ENCODE measurements at regions not wholly inside any gene's neighbourhood (a gene's known extent, or its start where the extent isn't known, plus 50 kb on each side); places are given as distances from the start of the nearest gene placed in this dataset.

DNA sequence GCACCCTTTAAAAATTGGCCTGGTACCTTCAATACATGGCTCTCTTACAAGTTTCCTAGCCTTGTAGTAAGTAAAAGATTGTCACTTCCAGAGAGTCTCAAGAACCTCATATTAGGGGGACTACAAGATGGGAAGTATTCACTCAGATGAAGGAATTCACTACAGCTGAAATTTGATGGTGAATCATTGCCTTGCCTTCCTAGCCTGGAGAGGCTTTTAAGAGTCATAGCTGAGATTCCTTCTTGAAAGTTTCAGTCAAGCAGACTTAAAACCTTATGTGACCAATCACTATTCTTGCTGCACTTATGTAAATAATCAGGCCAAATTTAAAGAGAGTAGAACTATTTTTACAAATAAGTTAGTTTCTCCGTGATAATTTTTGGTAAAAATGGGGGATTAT is 451.6 kb downstream of the TRHDE start:
- H3K36me3 ChIP-seq (ENCODE audit: insufficient read depth in 1 of 2, low read depth in 1 of 2): no peaks in the 10 kb centered on the region
- H3K4me1 ChIP-seq: no peaks in the 10 kb centered on the region
- DNase-seq: no peak
- no peak overlapping the region for H3K27ac ChIP-seq
- H3K9me3 ChIP-seq: no peaks in the 10 kb centered on the region
- TF ChIP-seq, protein P1, sequence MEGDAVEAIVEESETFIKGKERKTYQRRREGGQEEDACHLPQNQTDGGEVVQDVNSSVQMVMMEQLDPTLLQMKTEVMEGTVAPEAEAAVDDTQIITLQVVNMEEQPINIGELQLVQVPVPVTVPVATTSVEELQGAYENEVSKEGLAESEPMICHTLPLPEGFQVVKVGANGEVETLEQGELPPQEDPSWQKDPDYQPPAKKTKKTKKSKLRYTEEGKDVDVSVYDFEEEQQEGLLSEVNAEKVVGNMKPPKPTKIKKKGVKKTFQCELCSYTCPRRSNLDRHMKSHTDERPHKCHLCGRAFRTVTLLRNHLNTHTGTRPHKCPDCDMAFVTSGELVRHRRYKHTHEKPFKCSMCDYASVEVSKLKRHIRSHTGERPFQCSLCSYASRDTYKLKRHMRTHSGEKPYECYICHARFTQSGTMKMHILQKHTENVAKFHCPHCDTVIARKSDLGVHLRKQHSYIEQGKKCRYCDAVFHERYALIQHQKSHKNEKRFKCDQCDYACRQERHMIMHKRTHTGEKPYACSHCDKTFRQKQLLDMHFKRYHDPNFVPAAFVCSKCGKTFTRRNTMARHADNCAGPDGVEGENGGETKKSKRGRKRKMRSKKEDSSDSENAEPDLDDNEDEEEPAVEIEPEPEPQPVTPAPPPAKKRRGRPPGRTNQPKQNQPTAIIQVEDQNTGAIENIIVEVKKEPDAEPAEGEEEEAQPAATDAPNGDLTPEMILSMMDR (IDR thresholded peaks at IDR 0.05): no peak
- H3K4me3 ChIP-seq: no peak overlapping the region
- intact Hi-C loops (cut with DNase I): no loop called here
- WGBS, 3 donors: 83 to 92% (median 85%) methylated on average over 1 of the region's 1 CpG
- no peak for ATAC-seq
- no peaks in the 10 kb centered on the region for H3K27me3 ChIP-seq (ENCODE audit: insufficient read depth in 3 of 3, low read length in 2 of 3)

DNA sequence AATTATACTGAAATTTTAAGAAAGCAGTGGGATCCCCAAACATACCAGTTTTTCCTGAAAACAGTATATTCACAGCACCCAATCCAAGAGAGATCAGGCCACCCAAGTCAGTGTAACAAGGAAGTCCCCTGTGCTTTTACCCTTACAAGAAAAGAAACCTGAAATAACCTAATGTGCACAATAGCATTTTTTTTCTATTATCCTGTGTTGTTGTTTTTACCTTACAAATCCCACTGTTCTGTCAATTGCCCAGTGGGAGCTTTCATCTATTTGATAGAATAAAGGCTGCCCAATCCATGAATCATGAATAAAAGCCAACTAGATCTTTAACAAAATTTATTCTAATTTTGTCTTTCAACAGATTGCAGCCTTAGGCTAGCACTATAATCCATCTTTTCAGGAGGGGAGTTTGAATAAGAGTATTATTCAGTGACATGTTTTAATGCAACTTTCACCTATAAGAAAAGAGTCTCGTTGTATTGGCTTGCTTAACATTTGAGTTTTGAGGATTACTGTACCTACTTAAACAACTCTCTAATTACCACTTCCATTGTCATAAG is 457.4 kb downstream of the TRHDE start:
- DNase-seq (no peak), ATAC-seq (no peak)
- no peaks in the 10 kb centered on the region for H3K4me1 ChIP-seq
- WGBS, 3 donors: 66 to 90% (median 84%) methylated on average over 1 of the region's 1 CpG
- no peaks in the 10 kb centered on the region for H3K36me3 ChIP-seq (ENCODE audit: insufficient read depth in 1 of 2, low read depth in 1 of 2)
- H3K27ac ChIP-seq: no peak overlapping the region
- TF ChIP-seq, protein P1 (IDR thresholded peaks at IDR 0.05): no peak
- no peaks in the 10 kb centered on the region for H3K9me3 ChIP-seq
- no peak overlapping the region for H3K4me3 ChIP-seq
- no peaks in the 10 kb centered on the region for H3K27me3 ChIP-seq (ENCODE audit: insufficient read depth in 3 of 3, low read length in 2 of 3)
- intact Hi-C loops (cut with DNase I): no loop called here

DNA sequence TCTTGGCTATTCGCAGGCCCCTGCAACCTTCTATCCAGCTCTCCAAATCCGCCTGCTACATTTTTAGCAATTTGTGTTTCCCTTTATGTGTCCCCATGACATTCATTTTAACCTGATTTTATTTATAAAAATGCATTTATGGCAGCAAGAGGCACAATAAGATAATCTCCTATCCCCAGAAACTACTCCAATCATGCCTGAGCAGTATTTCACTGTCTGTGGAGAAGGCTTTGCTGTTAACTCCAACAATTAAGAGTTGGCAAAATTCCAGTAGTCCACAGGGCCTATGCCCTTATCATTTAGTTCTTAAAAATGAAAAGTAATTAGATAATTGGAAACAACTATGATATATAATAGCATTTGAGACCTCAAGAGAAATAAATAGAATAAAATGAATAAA is 462.4 kb downstream of the TRHDE start:
- Histone ChIP-seq H3K4me1 (no peaks in the 10 kb centered on the region), H3K9me3 (no peaks in the 10 kb centered on the region), H3K27me3 (ENCODE audit: insufficient read depth in 3 of 3, low read length in 2 of 3) (no peaks in the 10 kb centered on the region), H3K27ac (no peak overlapping the region), H3K4me3 (no peak overlapping the region), H3K36me3 (ENCODE audit: insufficient read depth in 1 of 2, low read depth in 1 of 2) (no peaks in the 10 kb centered on the region)
- ATAC-seq: no peak
- WGBS, 3 donors: 83 to 85% (median 83%) methylated on average over 2 of the region's 2 CpGs
- TF ChIP-seq, protein P1 (IDR thresholded peaks at IDR 0.05): no peak
- intact Hi-C loops (cut with DNase I): no loop called here
- no peak for DNase-seq

GRCh38 chr12:72738811-72739210 is 466.6 kb downstream of the TRHDE start:
- intact Hi-C loops (cut with DNase I): no loop called here
- H3K9me3 ChIP-seq: peaks cover 7% of the 10 kb centered on the region
- TF ChIP-seq, protein P1 (IDR thresholded peaks at IDR 0.05): no peak
- WGBS, 3 donors: 25 to 43% (median 37%) methylated on average over 2 of the region's 2 CpGs
- no peak overlapping the region for H3K4me3 ChIP-seq
- DNase-seq (no peak), ATAC-seq (no peak)
- no peaks in the 10 kb centered on the region for H3K36me3 ChIP-seq (ENCODE audit: insufficient read depth in 1 of 2, low read depth in 1 of 2)
- no peak overlapping the region for H3K27ac ChIP-seq
- H3K4me1 ChIP-seq: no peaks in the 10 kb centered on the region
- no peaks in the 10 kb centered on the region for H3K27me3 ChIP-seq (ENCODE audit: insufficient read depth in 3 of 3, low read length in 2 of 3)

DNA sequence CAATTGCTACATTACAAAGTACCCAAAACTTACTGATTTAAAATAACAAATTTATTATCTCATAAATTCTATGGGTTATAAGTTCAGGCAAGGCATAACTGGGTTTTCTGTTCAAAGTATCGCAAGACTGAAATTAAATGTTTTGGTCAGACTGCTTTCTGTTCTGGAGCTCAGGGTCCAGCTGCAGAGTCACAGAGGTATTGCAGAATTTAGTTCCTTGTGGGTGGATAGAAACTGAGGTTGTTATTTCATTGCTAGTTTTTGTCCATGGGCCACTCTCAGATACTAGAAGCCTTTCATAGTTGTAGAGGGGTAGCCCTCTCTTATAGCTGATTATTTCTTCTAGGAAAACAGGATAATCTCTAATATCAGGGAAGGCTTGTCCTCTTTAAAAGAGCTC is 467.9 kb downstream of the TRHDE start:
- H3K27me3 ChIP-seq (ENCODE audit: insufficient read depth in 3 of 3, low read length in 2 of 3): no peaks in the 10 kb centered on the region
- no peak for ATAC-seq
- H3K4me1 ChIP-seq: no peaks in the 10 kb centered on the region
- intact Hi-C loops (cut with DNase I): no loop called here
- H3K4me3 ChIP-seq: no peak overlapping the region
- TF ChIP-seq, protein P1 (IDR thresholded peaks at IDR 0.05): no peak
- WGBS, 3 donors: 92 to 98% (median 93%) methylated on average over 1 of the region's 1 CpG
- DNase-seq: no peak
- no peak overlapping the region for H3K27ac ChIP-seq
- H3K36me3 ChIP-seq (ENCODE audit: insufficient read depth in 1 of 2, low read depth in 1 of 2): no peaks in the 10 kb centered on the region
- peaks cover 7% of the 10 kb centered on the region for H3K9me3 ChIP-seq

All from psoas muscle (tissue), 7 donors.